ENCODE measurements at regions not wholly inside any gene's neighbourhood (a gene's known extent, or its start where the extent isn't known, plus 50 kb on each side); places are given as distances from the start of the nearest gene placed in this dataset.

GRCh38 chr5:124652892-124653441, 93.5 kb downstream of the ZNF608 start:
- TF ChIP-seq, protein P1, sequence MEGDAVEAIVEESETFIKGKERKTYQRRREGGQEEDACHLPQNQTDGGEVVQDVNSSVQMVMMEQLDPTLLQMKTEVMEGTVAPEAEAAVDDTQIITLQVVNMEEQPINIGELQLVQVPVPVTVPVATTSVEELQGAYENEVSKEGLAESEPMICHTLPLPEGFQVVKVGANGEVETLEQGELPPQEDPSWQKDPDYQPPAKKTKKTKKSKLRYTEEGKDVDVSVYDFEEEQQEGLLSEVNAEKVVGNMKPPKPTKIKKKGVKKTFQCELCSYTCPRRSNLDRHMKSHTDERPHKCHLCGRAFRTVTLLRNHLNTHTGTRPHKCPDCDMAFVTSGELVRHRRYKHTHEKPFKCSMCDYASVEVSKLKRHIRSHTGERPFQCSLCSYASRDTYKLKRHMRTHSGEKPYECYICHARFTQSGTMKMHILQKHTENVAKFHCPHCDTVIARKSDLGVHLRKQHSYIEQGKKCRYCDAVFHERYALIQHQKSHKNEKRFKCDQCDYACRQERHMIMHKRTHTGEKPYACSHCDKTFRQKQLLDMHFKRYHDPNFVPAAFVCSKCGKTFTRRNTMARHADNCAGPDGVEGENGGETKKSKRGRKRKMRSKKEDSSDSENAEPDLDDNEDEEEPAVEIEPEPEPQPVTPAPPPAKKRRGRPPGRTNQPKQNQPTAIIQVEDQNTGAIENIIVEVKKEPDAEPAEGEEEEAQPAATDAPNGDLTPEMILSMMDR (IDR thresholded peaks at IDR 0.05): no peak
- TF ChIP-seq POLR2A (IDR thresholded peaks at IDR 0.05): no peak
